Stimulated activated CD8-positive, alpha-beta memory T cell treated with anti-CD3 and anti-CD28 coated beads, Interleukin-4, amount 100 ng/mL, for 4 hours (primary cell): ENCODE measurements at regions not wholly inside any gene's neighbourhood (a gene's known extent, or its start where the extent isn't known, plus 50 kb on each side); places are given as distances from the start of the nearest gene placed in this dataset.
"Not testable (repeated sequence)": the region's sequence is repeated elsewhere in the genome, so short reads cannot be mapped to it uniquely, and the experiment has no call there.

Source experiments
- DNase-seq, 2 donors: peaks; one replicate each; pipeline ENCODE4 v3.0.0-alpha.2; 2020; ENCODE audit warnings: low read depth in 2 of 2, low spot score in 1 of 2

- no peak for DNase-seq
These were observed 87.1 kb upstream of the KCNA1 start for GRCh38 chr12:4822572-4822971.

DNA sequence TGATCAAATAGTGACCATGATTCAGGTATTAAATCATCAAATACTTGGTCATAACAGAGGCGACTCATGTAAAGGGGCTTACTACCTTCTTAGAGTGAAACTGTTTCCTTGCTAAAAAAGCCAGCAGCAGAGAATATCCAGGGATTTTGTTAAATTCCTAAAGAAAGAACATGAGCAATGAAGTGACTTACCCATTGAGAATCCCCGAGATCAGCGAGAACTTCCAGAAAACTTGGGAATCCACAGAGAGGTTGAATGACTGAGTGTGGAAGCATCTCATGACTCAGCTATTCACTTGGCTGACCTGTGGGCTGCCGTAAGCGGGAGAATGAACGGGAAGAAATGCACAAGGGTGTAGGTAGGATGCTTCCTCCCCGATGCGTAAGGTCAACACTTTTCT, 85.3 kb upstream of the KCNA1 start:
- DNase-seq = no peak

- no peak for DNase-seq
These were observed 84.5 kb upstream of the KCNA1 start for GRCh38 chr12:4825011-4825858.

- DNase-seq = no peak
These were observed 82.8 kb upstream of the KCNA1 start for GRCh38 chr12:4826909-4827308.

DNA sequence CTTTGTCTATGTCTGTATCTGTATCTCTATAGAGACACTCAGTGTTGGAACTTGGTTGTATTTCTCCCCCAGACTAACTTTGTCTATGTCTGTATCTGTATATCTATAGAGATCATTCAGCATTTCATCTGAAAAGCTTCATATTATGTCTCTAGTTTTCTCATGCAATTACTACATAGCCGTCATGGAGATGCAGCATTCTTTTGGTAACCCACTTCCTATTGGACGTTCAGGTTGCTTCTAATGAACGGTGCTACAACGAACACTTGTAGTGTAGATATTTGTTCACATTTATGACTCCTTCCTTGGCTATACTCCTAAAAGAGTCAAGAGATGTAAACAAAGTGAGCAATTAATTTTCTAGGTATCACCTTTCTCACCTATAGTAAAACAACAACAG, 81.5 kb upstream of the KCNA1 start:
- DNase-seq = no peak

GRCh38 chr12:4829161-4829792, 80.4 kb upstream of the KCNA1 start:
- DNase-seq = no peak

DNA sequence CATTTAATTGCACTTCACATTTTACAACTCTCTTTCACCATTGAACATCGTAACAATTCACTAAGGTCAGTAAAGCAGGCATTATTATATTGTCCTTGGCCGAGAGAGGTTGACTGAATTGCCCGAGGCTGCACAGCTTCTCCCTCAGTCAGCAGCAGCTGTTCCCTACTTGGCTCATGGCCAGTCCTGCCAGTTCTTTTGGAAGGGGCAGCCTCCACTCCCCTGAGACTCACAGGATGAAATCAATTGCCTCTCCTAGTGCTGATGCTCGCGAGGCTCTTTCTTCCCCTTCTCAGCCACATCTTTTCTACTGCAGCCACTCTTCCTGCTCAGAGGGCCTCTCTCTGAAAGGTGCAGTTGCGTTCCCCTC, 79.9 kb upstream of the KCNA1 start:
- DNase-seq = no peak

- no peak for DNase-seq
These were observed 79.0 kb upstream of the KCNA1 start for GRCh38 chr12:4830556-4831210.

- no peak for DNase-seq
These were observed 76.7 kb upstream of the KCNA1 start for GRCh38 chr12:4833053-4833452.

- no peak for DNase-seq
These were observed 76.2 kb upstream of the KCNA1 start for GRCh38 chr12:4833524-4833923.

- not testable (repeated sequence) for DNase-seq
These were observed 67.3 kb upstream of the KCNA1 start for GRCh38 chr12:4842401-4842800.

DNA sequence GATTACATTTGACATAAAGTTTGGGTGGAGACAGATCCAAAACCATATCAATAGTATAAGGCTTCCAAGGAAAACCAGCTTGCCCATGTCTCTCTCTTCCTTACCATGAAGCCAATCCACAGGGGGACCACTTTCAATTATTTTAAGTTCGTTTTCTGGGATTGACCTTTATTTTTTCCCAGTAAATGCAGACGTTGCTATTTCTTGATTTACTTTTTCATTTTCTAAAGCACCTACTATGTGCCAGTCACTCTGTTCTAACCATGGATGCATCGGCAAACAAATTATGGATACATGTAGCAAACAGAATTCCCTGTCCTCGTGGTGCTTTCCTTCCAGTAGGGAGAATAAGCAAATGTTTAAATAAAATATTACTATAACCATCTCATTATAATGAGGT, 65.8 kb upstream of the KCNA1 start:
- no peak for DNase-seq

- DNase-seq = no peak
These were observed 62.0 kb upstream of the KCNA1 start for GRCh38 chr12:4847713-4848112.

DNA sequence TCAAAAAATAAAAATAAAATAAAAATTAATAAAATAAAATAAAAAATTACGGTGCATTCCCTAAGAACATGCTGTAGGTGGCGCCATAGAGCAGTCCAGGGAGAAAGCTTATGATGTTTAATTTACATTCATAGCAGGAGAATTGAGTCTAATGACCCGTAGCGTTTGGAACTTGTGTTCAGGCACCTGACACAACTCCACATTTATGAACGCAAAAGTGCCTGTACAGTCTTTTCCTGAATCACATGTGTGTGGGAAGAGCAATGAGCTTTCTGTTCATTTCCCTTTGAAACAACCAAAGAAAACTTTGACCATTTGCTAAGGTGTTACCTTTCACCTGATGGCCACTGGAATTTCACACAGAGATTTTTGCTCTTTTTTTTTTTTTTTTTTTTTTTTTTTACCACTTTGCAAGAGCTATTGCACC, 60.6 kb upstream of the KCNA1 start:
- DNase-seq = no peak

- DNase-seq = no peak
These were observed 59.8 kb upstream of the KCNA1 start for GRCh38 chr12:4849795-4850345.

GRCh38 chr12:4850857-4851380, 58.8 kb upstream of the KCNA1 start:
- no peak for DNase-seq

DNA sequence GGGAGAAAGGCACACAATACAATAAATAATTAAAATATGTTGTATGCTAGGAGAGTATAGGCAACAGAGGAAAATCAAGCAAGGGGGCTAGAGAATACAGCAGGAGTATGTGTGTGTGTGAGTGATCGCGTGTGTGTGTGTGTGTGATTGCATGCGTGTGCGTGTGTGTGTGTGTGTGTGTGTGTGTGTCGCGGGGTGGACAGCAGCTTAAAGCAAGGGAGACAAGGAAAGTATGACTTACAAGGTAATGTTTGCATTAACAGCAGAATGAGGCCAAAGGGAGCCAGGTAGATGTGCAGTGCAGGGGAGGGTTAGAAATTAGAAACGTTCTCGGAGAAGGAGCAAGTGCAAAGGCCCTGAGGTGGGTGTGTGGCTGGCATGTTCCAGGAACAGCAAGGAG, 57.4 kb upstream of the KCNA1 start:
- DNase-seq = no peak

- no peak for DNase-seq
These were observed 56.8 kb upstream of the KCNA1 start for GRCh38 chr12:4852911-4853310.

DNA sequence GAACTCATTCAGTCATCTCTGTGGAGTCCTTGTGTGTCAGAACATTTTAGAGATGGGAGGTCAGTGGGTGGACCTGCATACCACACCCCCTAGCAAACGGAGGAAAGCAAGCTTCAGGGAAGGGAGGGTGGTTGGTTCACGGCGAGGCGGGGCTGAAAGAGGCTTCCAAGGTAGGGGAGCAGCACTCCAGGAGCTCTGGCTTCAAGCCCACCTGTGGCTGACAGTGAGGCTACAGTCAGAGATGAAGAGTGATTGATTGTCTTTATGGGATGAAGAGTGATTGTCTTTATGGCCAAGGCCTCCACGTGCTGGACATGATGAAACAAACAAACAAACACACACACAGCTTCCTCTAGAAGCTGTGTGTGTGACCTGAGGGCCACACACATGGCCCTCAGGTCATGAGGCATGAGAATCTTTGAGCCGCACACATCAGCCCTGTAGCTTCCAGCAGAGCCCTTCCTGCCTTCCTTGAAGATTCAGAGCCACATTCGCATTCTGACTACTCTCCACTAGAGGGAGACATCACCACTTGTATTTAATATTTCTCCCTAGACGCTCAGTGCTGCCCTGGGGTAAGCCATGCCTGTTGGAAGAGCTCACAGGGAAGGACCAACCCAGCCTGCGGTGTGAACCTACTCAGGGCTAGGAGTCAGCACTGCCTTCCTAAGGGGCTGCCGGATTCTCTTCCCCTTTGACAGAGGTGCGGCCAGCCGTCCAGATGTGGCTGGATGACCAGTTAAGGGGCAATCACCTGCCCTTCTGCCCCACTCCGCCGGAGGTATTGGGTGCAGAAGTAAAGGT, 54.4 kb upstream of the KCNA1 start:
- DNase-seq = peak in 1 of 2 donors; percentile 10

DNA sequence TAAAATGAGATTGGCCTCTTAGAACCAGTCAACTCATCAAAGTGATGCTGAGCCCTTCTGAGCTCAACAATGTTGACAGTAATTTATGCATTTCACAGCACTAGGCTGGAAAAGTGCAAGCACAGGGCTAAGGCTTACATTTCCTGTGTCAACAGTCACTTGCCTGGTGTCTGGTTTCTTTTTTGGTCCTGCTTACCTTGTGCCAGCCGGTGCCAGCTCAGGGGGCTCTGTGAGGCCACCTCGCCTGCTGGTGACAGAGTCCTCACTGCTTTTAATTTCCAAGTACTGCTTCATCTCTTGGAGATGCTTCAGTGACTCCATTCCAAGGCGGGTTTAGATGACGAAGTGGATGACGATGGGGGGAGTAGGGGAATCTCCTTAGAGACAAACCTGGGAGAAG, 53.1 kb upstream of the KCNA1 start:
- no peak for DNase-seq
